ENCODE measurements at regions not wholly inside any gene's neighbourhood (a gene's known extent, or its start where the extent isn't known, plus 50 kb on each side); places are given as distances from the start of the nearest gene placed in this dataset.

GRCh38 chr2:129165006-129165405 lies 814.5 kb upstream of the RAB6C start:
- TF ChIP-seq CTCF (IDR thresholded peaks at IDR 0.05) (no peak), POLR2A (IDR thresholded peaks at IDR 0.05) (no peak)
- intact Hi-C loops (cut with DNase I), result no loop called here
- Histone ChIP-seq H3K27me3 (no peaks in the 10 kb centered on the region), H3K36me3 (replicated peaks in 1 of 2; ENCODE audit: insufficient read depth in 1 of 2, low read depth in 2 of 2) (no peaks in the 10 kb centered on the region), H3K9me3 (no peaks in the 10 kb centered on the region), H3K27ac (no peak overlapping the region), H3K4me3 (no peak overlapping the region), H3K4me1 (no peaks in the 10 kb centered on the region)
- DNase-seq (no peak), ATAC-seq (no peak)

DNA sequence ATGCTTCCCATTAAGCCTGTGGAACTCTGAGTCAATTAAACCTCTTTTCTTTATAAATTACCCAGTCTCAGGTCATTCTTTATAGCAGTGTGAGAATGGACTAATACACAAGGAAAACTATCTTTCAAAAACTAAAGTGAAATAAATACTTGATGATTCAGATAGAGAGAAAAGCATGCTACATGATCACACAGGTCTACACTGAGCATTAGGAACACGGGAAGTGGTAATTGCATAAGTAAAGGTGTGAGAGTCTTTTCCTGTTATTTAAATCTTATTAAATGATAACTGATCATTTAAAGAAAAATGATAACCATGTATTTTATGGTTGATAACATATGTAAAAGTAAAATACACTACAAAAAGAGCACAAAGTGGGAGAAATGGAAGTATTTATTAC lies 812.0 kb upstream of the RAB6C start:
- Histone ChIP-seq H3K9me3 (no peaks in the 10 kb centered on the region), H3K27ac (no peak overlapping the region), H3K4me3 (no peak overlapping the region), H3K4me1 (no peaks in the 10 kb centered on the region), H3K27me3 (no peaks in the 10 kb centered on the region), H3K36me3 (replicated peaks in 1 of 2; ENCODE audit: insufficient read depth in 1 of 2, low read depth in 2 of 2) (no peaks in the 10 kb centered on the region)
- DNase-seq (no peak), ATAC-seq (no peak)
- intact Hi-C loops (cut with DNase I), result no loop called here
- TF ChIP-seq POLR2A (IDR thresholded peaks at IDR 0.05) (no peak), CTCF (IDR thresholded peaks at IDR 0.05) (no peak)
- WGBS, 2 donors, result 74 to 89% methylated on average over 1 of the region's 1 CpG

- Histone ChIP-seq H3K4me3 (no peak overlapping the region), H3K27ac (no peak overlapping the region), H3K27me3 (no peaks in the 10 kb centered on the region), H3K4me1 (no peaks in the 10 kb centered on the region), H3K9me3 (no peaks in the 10 kb centered on the region), H3K36me3 (replicated peaks in 1 of 2; ENCODE audit: insufficient read depth in 1 of 2, low read depth in 2 of 2) (no peaks in the 10 kb centered on the region)
- DNase-seq (no peak), ATAC-seq (no peak)
- intact Hi-C loops (cut with DNase I), result no loop called here
- no peak for TF ChIP-seq POLR2A (IDR thresholded peaks at IDR 0.05)
- WGBS, 2 donors, result 95 to 97% methylated on average over 2 of the region's 2 CpGs
Observed at GRCh38 chr2:129170570-129170969, 808.9 kb upstream of the RAB6C start.

DNA sequence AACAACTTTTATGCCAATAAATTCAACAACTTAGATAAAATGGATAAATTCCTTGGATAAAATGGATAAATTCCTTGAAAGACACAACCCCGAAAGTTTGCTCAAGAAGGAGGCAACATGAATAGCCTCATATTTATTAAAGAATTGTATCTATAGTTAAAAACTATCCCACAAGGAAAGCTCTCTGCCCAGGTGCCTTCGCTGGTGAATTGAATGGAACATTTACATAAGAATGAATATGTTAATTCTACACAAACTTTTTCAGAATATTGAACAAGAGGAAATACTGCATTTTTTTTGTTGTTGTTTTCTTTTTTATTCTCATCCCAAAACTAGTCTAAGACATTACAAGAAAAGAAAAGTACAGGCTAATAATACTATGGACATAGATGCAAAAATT lies 805.3 kb upstream of the RAB6C start:
- ATAC-seq, result no peak
- WGBS, 2 donors, result 78 to 84% methylated on average over 2 of the region's 2 CpGs
- Histone ChIP-seq H3K9me3 (no peaks in the 10 kb centered on the region), H3K4me1 (no peaks in the 10 kb centered on the region), H3K27ac (no peak overlapping the region), H3K4me3 (no peak overlapping the region), H3K36me3 (replicated peaks in 1 of 2; ENCODE audit: insufficient read depth in 1 of 2, low read depth in 2 of 2) (no peaks in the 10 kb centered on the region), H3K27me3 (no peaks in the 10 kb centered on the region)
- no peak for DNase-seq
- TF ChIP-seq POLR2A (IDR thresholded peaks at IDR 0.05) (no peak), CTCF (IDR thresholded peaks at IDR 0.05) (no peak)
- intact Hi-C loops (cut with DNase I), result no loop called here

GRCh38 chr2:129175051-129175450 lies 804.4 kb upstream of the RAB6C start:
- TF ChIP-seq POLR2A (IDR thresholded peaks at IDR 0.05), result no peak
- no peak for TF ChIP-seq CTCF (IDR thresholded peaks at IDR 0.05)
- Histone ChIP-seq H3K9me3 (no peaks in the 10 kb centered on the region), H3K27me3 (no peaks in the 10 kb centered on the region), H3K4me1 (no peaks in the 10 kb centered on the region), H3K4me3 (no peak overlapping the region), H3K36me3 (replicated peaks in 1 of 2; ENCODE audit: insufficient read depth in 1 of 2, low read depth in 2 of 2) (no peaks in the 10 kb centered on the region), H3K27ac (no peak overlapping the region)
- DNase-seq, result no peak
- intact Hi-C loops (cut with DNase I), result no loop called here
- 77 to 91% methylated on average over 2 of the region's 2 CpGs for WGBS, 2 donors
- ATAC-seq, result no peak
